Liver (tissue), 8 donors: ENCODE measurements at regions not wholly inside any gene's neighbourhood (a gene's known extent, or its start where the extent isn't known, plus 50 kb on each side); places are given as distances from the start of the nearest gene placed in this dataset.

Experiments used
- DNase-seq: peaks from one replicate; pipeline ENCODE4 v3.0.0-alpha.2; 2017; ENCODE audit warnings: low spot score
- H3K27ac ChIP-seq, 2 donors: one replicate each; pipeline ENCODE4 v1.7.0; 2013; ENCODE audit warnings: inconsistent platforms in 2 of 2, low read length in 2 of 2, control low read depth in 1 of 2, low read depth in 1 of 2, mild to moderate bottlenecking in 1 of 2
- H3K27me3 ChIP-seq, 4 donors: one replicate each; pipeline versions ENCODE4 v1.6.1 to v1.7.0; 2013; ENCODE audit warnings: low read length in 3 of 4, inconsistent platforms in 1 of 4, mild to moderate bottlenecking in 1 of 4, moderate library complexity in 1 of 4; ENCODE audit not compliant: control insufficient read depth in 4 of 4, insufficient read depth in 4 of 4
- H3K36me3 ChIP-seq, 4 donors: one replicate each; pipeline versions ENCODE4 v1.6.1 to v1.7.0; 2013; ENCODE audit warnings: low read length in 3 of 4, mild to moderate bottlenecking in 3 of 4, low read depth in 1 of 4, moderate library complexity in 1 of 4; ENCODE audit not compliant: control insufficient read depth in 4 of 4, insufficient read depth in 3 of 4
- H3K4me1 ChIP-seq, 4 donors: one replicate each; pipeline versions ENCODE4 v1.6.1 to v1.7.0; 2013; ENCODE audit warnings: low read length in 3 of 4, mild to moderate bottlenecking in 3 of 4, moderate library complexity in 1 of 4; ENCODE audit not compliant: control insufficient read depth in 4 of 4, insufficient read depth in 4 of 4
- H3K4me3 ChIP-seq, 3 donors: one replicate each; pipeline versions ENCODE4 v1.6.1 to v1.7.0; 2013; ENCODE audit warnings: low read length in 3 of 3, control low read depth in 1 of 3, low read depth in 1 of 3, mild to moderate bottlenecking in 1 of 3
- H3K9ac ChIP-seq, 2 donors: one replicate each; pipeline ENCODE4 v1.7.0; 2013; ENCODE audit warnings: low read length in 2 of 2, mild to moderate bottlenecking in 2 of 2, moderate library complexity in 2 of 2, control low read depth in 1 of 2, low read depth in 1 of 2
- H3K9me3 ChIP-seq, 4 donors: one replicate each; pipeline versions ENCODE4 v1.6.1 to v1.7.0; 2013; ENCODE audit warnings: low read length in 3 of 4; ENCODE audit not compliant: control insufficient read depth in 4 of 4
- EGR1 ChIP-seq, 2 donors: IDR thresholded peaks; 2 replicates each; pipeline ENCODE4 v1.6.1; 2016 to 2018; ENCODE audit warnings: antibody characterized with exemption in 2 of 2, low read depth in 2 of 2
- FOXA1 ChIP-seq: IDR thresholded peaks from 2 replicates; pipeline ENCODE4 v1.6.1; 2016; ENCODE audit warnings: antibody characterized with exemption
- FOXA2 ChIP-seq: IDR thresholded peaks from 2 replicates; pipeline ENCODE4 v1.6.1; 2016; ENCODE audit warnings: antibody characterized with exemption
- GABPA ChIP-seq, 2 donors: IDR thresholded peaks in 1 of 2; conservative IDR thresholded peaks in 1 of 2; 2 replicates each; pipeline ENCODE4 v1.6.1; 2016; ENCODE audit warnings: antibody characterized with exemption in 2 of 2, mild to moderate bottlenecking in 1 of 2, moderate library complexity in 1 of 2
- HNF4A ChIP-seq, 2 donors: conservative IDR thresholded peaks; 2 replicates each; pipeline ENCODE4 v1.6.1; 2016; ENCODE audit warnings: antibody characterized with exemption in 2 of 2, mild to moderate bottlenecking in 2 of 2
- HNF4G ChIP-seq: IDR thresholded peaks from 2 replicates; pipeline ENCODE4 v1.6.1; 2016; ENCODE audit warnings: antibody characterized with exemption
- JUND ChIP-seq, 2 donors: IDR thresholded peaks; 2 replicates each; pipeline ENCODE4 v1.6.1; 2016; ENCODE audit warnings: antibody characterized with exemption in 2 of 2
- NR2F2 ChIP-seq: IDR thresholded peaks from 2 replicates; pipeline ENCODE4 v1.6.1; 2016; ENCODE audit warnings: antibody characterized with exemption
- RAD21 ChIP-seq, 2 donors: IDR thresholded peaks; 2 replicates each; pipeline ENCODE4 v1.6.1; 2016; ENCODE audit warnings: antibody characterized with exemption in 2 of 2, mild to moderate bottlenecking in 2 of 2
- RXRA ChIP-seq, 2 donors: IDR thresholded peaks; 2 replicates each; pipeline ENCODE4 v1.6.1; 2017 to 2018; ENCODE audit warnings: antibody characterized with exemption in 2 of 2, mild to moderate bottlenecking in 1 of 2
- SP1 ChIP-seq: IDR thresholded peaks from 2 replicates; pipeline ENCODE4 v1.6.1; 2018; ENCODE audit warnings: antibody characterized with exemption, mild to moderate bottlenecking
- TAF1 ChIP-seq: conservative IDR thresholded peaks from 2 replicates; pipeline ENCODE4 v1.6.1; 2016; ENCODE audit warnings: antibody characterized with exemption, mild to moderate bottlenecking
- YY1 ChIP-seq: IDR thresholded peaks from 2 replicates; pipeline ENCODE4 v1.6.1; 2016; ENCODE audit warnings: antibody characterized with exemption, mild to moderate bottlenecking
- WGBS: extraction: QIAGEN DNeasy Blood & Tissue Kit; methylation state at CpG from one replicate; pipeline ENCODE4 v1.1.7; 2013; 5-methylcytosine and 5-hydroxymethylcytosine counted together
- TF ChIP-seq, protein P1 (sequence below): IDR thresholded peaks from 2 replicates; pipeline ENCODE4 v1.6.1; 2016; ENCODE audit warnings: antibody characterized with exemption
- TF ChIP-seq, protein P2 (sequence below): IDR thresholded peaks from 2 replicates; pipeline ENCODE4 v1.6.1; 2016; ENCODE audit warnings: antibody characterized with exemption
- TF ChIP-seq, protein P3 (sequence below): IDR thresholded peaks from 2 replicates; pipeline ENCODE4 v1.6.1; 2016; ENCODE audit warnings: antibody characterized with exemption
- TF ChIP-seq, protein P4 (sequence below): fragments of 150-350 bp; IDR thresholded peaks from 2 replicates; pipeline ENCODE4 v1.5.1; 2017; ENCODE audit warnings: improper control_type of control experiment, low read depth, low read length; ENCODE audit not compliant: missing input control
- TF ChIP-seq, protein P5 (sequence below): IDR thresholded peaks from 2 replicates; pipeline ENCODE4 v1.6.1; 2016; ENCODE audit warnings: antibody characterized with exemption, mild to moderate bottlenecking
- donor health status: healthy.
- donor health status: healthy.
- donor health status: healthy.
- donor health status: healthy.
- donor health status: healthy.

DNA sequence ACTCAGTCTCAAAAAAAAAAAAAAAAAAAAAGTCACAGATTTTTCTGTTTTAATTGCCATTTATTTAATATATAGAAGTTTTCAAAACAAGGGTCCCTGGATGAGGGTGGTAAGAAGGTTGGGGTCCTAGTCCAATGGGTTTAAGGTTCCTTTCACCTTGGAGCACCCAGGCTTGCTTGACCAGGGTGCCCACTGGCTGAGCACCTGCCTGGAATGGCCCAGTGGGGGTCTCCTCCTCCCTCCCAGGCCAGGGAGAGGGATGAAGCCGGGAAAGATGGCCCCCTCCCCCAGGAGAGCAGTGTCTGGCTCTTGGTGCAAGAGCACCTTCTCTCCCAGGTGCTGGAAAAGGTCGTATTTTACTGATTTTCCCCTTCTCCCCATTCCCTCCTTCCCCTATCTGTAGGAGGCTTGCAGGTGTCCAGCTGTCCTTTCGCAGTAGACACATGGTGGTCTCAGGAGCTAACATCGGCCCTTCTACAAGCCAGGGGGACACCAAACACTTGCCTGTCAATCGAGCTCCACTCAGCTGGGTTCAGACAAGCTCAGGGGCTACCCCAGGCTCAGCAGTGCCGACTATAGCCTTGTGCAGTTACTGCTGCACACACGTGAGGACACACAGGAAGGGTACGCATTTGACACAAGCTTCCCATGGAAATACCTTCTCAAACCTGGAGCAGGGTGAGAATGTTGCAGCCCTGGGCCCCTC is 112.3 kb upstream of the KLF13 start:
- peak overlapping the region; percentile 90 to 91 for H3K27ac ChIP-seq
- H3K36me3 ChIP-seq, result no peaks in the 10 kb centered on the region
- DNase-seq, result no peak
- H3K4me1 ChIP-seq, result peaks cover 2 to 23% (median 20%) of the 10 kb centered on the region in 4 donors
- H3K9ac ChIP-seq, result no peak overlapping the region
- no peaks in the 10 kb centered on the region for H3K27me3 ChIP-seq
- WGBS, result 68% methylated on average over 8 of the region's 8 CpGs
- H3K9me3 ChIP-seq, result no peaks in the 10 kb centered on the region
- no peak for TF ChIP-seq HNF4G
- TF ChIP-seq FOXA1, result no peak
- TF ChIP-seq FOXA2, result no peak
- TF ChIP-seq, protein P1, sequence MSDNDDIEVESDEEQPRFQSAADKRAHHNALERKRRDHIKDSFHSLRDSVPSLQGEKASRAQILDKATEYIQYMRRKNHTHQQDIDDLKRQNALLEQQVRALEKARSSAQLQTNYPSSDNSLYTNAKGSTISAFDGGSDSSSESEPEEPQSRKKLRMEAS, result no peak
- TF ChIP-seq, protein P2, sequence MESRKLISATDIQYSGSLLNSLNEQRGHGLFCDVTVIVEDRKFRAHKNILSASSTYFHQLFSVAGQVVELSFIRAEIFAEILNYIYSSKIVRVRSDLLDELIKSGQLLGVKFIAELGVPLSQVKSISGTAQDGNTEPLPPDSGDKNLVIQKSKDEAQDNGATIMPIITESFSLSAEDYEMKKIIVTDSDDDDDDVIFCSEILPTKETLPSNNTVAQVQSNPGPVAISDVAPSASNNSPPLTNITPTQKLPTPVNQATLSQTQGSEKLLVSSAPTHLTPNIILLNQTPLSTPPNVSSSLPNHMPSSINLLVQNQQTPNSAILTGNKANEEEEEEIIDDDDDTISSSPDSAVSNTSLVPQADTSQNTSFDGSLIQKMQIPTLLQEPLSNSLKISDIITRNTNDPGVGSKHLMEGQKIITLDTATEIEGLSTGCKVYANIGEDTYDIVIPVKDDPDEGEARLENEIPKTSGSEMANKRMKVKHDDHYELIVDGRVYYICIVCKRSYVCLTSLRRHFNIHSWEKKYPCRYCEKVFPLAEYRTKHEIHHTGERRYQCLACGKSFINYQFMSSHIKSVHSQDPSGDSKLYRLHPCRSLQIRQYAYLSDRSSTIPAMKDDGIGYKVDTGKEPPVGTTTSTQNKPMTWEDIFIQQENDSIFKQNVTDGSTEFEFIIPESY, result no peak
- TF ChIP-seq JUND (IDR thresholded peaks at IDR 0.05), result no peak
- TF ChIP-seq YY1, result no peak
- no peak for TF ChIP-seq RXRA (IDR thresholded peaks at IDR 0.05)
- TF ChIP-seq, protein P3, sequence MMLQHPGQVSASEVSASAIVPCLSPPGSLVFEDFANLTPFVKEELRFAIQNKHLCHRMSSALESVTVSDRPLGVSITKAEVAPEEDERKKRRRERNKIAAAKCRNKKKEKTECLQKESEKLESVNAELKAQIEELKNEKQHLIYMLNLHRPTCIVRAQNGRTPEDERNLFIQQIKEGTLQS, result no peak
- no peak for TF ChIP-seq NR2F2
- no peak overlapping the region for H3K4me3 ChIP-seq

DNA sequence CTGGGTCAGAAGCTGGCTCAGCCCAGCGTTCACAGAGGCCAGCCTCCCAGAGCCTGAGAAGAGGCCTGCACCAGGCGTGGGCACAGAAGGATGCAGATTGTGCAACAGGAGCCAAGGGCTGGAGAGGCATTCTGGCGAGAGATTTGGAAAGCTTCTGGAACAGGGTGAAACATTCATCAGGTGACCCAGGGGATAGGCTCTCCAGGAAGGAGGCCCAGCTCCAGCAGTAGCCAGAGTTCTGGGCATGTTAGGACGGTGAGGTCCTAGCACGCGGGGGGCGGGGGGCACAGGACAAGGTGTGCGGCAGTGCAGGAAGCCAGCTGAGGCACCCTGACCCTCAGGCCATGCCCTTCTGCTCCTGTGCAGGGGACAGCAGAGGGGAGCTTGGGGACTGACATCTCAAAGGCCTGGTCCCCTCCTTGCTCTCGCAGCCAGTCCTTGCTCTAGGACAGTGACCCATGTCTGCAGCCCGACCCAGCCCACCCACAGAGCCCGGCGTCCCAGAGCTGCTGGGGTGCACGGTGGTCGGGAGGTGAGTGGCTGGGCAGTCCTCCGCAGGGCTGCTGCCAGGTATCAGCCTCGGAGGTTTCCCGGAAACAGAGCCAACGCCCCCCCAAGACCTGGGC is 111.7 kb upstream of the KLF13 start:
- peak overlapping the region; percentile 18 to 60 for H3K9ac ChIP-seq
- peak in 1 of 2 donors; percentile 35 for TF ChIP-seq GABPA (IDR thresholded peaks at IDR 0.05 in 1 of 2, conservative IDR thresholded peaks at IDR 0.05 in 1 of 2)
- TF ChIP-seq JUND (IDR thresholded peaks at IDR 0.05), result peak in 1 of 2 donors; percentile 77
- TF ChIP-seq HNF4A (conservative IDR thresholded peaks at IDR 0.05), result peak; percentile 66 to 84
- TF ChIP-seq, protein P2, result peak; percentile 36
- peak in 1 of 2 donors; percentile 89 for TF ChIP-seq EGR1 (IDR thresholded peaks at IDR 0.05; ENCODE audit: low read depth in 2 of 2)
- TF ChIP-seq, protein P3, result peak; percentile 12
- TF ChIP-seq HNF4G, result no peak
- TF ChIP-seq RXRA (IDR thresholded peaks at IDR 0.05), result peak; percentile 76 to 94
- peak; percentile 40 to 62 for TF ChIP-seq RAD21 (IDR thresholded peaks at IDR 0.05)
- TF ChIP-seq SP1, result peak; percentile 79
- TF ChIP-seq, protein P4, sequence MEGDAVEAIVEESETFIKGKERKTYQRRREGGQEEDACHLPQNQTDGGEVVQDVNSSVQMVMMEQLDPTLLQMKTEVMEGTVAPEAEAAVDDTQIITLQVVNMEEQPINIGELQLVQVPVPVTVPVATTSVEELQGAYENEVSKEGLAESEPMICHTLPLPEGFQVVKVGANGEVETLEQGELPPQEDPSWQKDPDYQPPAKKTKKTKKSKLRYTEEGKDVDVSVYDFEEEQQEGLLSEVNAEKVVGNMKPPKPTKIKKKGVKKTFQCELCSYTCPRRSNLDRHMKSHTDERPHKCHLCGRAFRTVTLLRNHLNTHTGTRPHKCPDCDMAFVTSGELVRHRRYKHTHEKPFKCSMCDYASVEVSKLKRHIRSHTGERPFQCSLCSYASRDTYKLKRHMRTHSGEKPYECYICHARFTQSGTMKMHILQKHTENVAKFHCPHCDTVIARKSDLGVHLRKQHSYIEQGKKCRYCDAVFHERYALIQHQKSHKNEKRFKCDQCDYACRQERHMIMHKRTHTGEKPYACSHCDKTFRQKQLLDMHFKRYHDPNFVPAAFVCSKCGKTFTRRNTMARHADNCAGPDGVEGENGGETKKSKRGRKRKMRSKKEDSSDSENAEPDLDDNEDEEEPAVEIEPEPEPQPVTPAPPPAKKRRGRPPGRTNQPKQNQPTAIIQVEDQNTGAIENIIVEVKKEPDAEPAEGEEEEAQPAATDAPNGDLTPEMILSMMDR, result no peak
- no peak for TF ChIP-seq FOXA1
- TF ChIP-seq YY1, result peak; percentile 60
- TF ChIP-seq NR2F2, result peak; percentile 39
- peak; percentile 10 for TF ChIP-seq FOXA2
- no peak for TF ChIP-seq TAF1
- TF ChIP-seq, protein P5, sequence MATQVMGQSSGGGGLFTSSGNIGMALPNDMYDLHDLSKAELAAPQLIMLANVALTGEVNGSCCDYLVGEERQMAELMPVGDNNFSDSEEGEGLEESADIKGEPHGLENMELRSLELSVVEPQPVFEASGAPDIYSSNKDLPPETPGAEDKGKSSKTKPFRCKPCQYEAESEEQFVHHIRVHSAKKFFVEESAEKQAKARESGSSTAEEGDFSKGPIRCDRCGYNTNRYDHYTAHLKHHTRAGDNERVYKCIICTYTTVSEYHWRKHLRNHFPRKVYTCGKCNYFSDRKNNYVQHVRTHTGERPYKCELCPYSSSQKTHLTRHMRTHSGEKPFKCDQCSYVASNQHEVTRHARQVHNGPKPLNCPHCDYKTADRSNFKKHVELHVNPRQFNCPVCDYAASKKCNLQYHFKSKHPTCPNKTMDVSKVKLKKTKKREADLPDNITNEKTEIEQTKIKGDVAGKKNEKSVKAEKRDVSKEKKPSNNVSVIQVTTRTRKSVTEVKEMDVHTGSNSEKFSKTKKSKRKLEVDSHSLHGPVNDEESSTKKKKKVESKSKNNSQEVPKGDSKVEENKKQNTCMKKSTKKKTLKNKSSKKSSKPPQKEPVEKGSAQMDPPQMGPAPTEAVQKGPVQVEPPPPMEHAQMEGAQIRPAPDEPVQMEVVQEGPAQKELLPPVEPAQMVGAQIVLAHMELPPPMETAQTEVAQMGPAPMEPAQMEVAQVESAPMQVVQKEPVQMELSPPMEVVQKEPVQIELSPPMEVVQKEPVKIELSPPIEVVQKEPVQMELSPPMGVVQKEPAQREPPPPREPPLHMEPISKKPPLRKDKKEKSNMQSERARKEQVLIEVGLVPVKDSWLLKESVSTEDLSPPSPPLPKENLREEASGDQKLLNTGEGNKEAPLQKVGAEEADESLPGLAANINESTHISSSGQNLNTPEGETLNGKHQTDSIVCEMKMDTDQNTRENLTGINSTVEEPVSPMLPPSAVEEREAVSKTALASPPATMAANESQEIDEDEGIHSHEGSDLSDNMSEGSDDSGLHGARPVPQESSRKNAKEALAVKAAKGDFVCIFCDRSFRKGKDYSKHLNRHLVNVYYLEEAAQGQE, result peak; percentile 70
- TF ChIP-seq, protein P1, result peak; percentile 88
- H3K27ac ChIP-seq, result peak overlapping the region; percentile 90 to 91
- H3K36me3 ChIP-seq, result no peaks in the 10 kb centered on the region
- H3K4me3 ChIP-seq, result peak overlapping the region in 2 of 3 donors; percentile 12 to 64
- DNase-seq, result no peak
- H3K9me3 ChIP-seq, result no peaks in the 10 kb centered on the region
- no peaks in the 10 kb centered on the region for H3K27me3 ChIP-seq
- WGBS, result 15% methylated on average over 18 of the region's 18 CpGs
- H3K4me1 ChIP-seq, result peaks cover 2 to 23% (median 20%) of the 10 kb centered on the region in 4 donors
